ENCODE measurements at regions not wholly inside any gene's neighbourhood (a gene's known extent, or its start where the extent isn't known, plus 50 kb on each side); places are given as distances from the start of the nearest gene placed in this dataset.

- DNase-seq (ENCODE audit: extremely low read depth, insufficient read length) = no peak
- no peak overlapping the region for H3K4me3 ChIP-seq (replicated peaks; ENCODE audit: low read depth, low read length)
- H3K27me3 ChIP-seq (replicated peaks; ENCODE audit: control insufficient read depth, insufficient read depth, low read length) = no peaks in the 10 kb centered on the region
- no peaks in the 10 kb centered on the region for H3K36me3 ChIP-seq (ENCODE audit: control insufficient read depth, insufficient read depth, low read length)
- TF ChIP-seq CTCF (IDR thresholded peaks at IDR 0.05; ENCODE audit: insufficient read depth, low read length, poor library complexity, severe bottlenecking) = no peak
Measured at GRCh38 chr15:35925275-35926006, 379.5 kb upstream of the DPH6 start.

- TF ChIP-seq CTCF (IDR thresholded peaks at IDR 0.05; ENCODE audit: insufficient read depth, low read length, poor library complexity, severe bottlenecking) = no peak
- Histone ChIP-seq H3K27me3 (replicated peaks; ENCODE audit: control insufficient read depth, insufficient read depth, low read length) (no peaks in the 10 kb centered on the region), H3K36me3 (ENCODE audit: control insufficient read depth, insufficient read depth, low read length) (no peaks in the 10 kb centered on the region), H3K4me3 (replicated peaks; ENCODE audit: low read depth, low read length) (no peak overlapping the region)
- DNase-seq (ENCODE audit: extremely low read depth, insufficient read length) = no peak
Measured at GRCh38 chr15:35926007-35926380, 380.0 kb upstream of the DPH6 start.

GRCh38 chr15:35928847-35929246 is 382.9 kb upstream of the DPH6 start:
- Histone ChIP-seq H3K36me3 (ENCODE audit: control insufficient read depth, insufficient read depth, low read length) (no peaks in the 10 kb centered on the region), H3K27me3 (replicated peaks; ENCODE audit: control insufficient read depth, insufficient read depth, low read length) (no peaks in the 10 kb centered on the region), H3K4me3 (replicated peaks; ENCODE audit: low read depth, low read length) (no peak overlapping the region)
- DNase-seq (ENCODE audit: extremely low read depth, insufficient read length) = no peak
- no peak for TF ChIP-seq CTCF (IDR thresholded peaks at IDR 0.05; ENCODE audit: insufficient read depth, low read length, poor library complexity, severe bottlenecking)

GRCh38 chr15:35929740-35930444 is 383.9 kb upstream of the DPH6 start:
- DNase-seq (ENCODE audit: extremely low read depth, insufficient read length) = peak; percentile 26
- H3K4me3 ChIP-seq (replicated peaks; ENCODE audit: low read depth, low read length) = no peak overlapping the region
- H3K27me3 ChIP-seq (replicated peaks; ENCODE audit: control insufficient read depth, insufficient read depth, low read length) = no peaks in the 10 kb centered on the region
- TF ChIP-seq CTCF (IDR thresholded peaks at IDR 0.05; ENCODE audit: insufficient read depth, low read length, poor library complexity, severe bottlenecking) = no peak
- no peaks in the 10 kb centered on the region for H3K36me3 ChIP-seq (ENCODE audit: control insufficient read depth, insufficient read depth, low read length)

- no peaks in the 10 kb centered on the region for H3K27me3 ChIP-seq (replicated peaks; ENCODE audit: control insufficient read depth, insufficient read depth, low read length)
- DNase-seq (ENCODE audit: extremely low read depth, insufficient read length) = no peak
- H3K4me3 ChIP-seq (replicated peaks; ENCODE audit: low read depth, low read length) = no peak overlapping the region
- no peak for TF ChIP-seq CTCF (IDR thresholded peaks at IDR 0.05; ENCODE audit: insufficient read depth, low read length, poor library complexity, severe bottlenecking)
- H3K36me3 ChIP-seq (ENCODE audit: control insufficient read depth, insufficient read depth, low read length) = no peaks in the 10 kb centered on the region
Measured at GRCh38 chr15:35931799-35932341, 385.9 kb upstream of the DPH6 start.
